HEK293 (cell line): ENCODE measurements at regions not wholly inside any gene's neighbourhood (a gene's known extent, or its start where the extent isn't known, plus 50 kb on each side); places are given as distances from the start of the nearest gene placed in this dataset.

Experiments
- ATF2 ChIP-seq: fragments of 450-650 bp; formaldehyde crosslinking; IDR thresholded peaks from 2 replicates; pipeline ENCODE4 v1.5.1; 2016; ENCODE audit warnings: missing biosample characterization, missing genetic modification characterization, low read depth
- CTCF ChIP-seq: fragments of 450-650 bp; formaldehyde crosslinking; IDR thresholded peaks from 2 replicates; pipeline ENCODE4 v1.5.1; 2016; ENCODE audit warnings: missing biosample characterization, missing genetic modification characterization
- HOXA7 ChIP-seq: sonication (generic); formaldehyde crosslinking; IDR thresholded peaks from 2 replicates; pipeline ENCODE4 v1.8.1; 2022; ENCODE audit warnings: missing genetic modification reagents, borderline replicate concordance
- KLF10 ChIP-seq: fragments of 450-650 bp; IDR thresholded peaks from 2 replicates; pipeline ENCODE4 v1.5.1; 2018; ENCODE audit warnings: missing biosample characterization, mild to moderate bottlenecking, missing genetic modification characterization
- OSR2 ChIP-seq: fragments of 450-650 bp; formaldehyde crosslinking; IDR thresholded peaks from 2 replicates; pipeline ENCODE4 v1.5.1; 2016; ENCODE audit warnings: missing biosample characterization, missing genetic modification characterization
- REST ChIP-seq: fragments of 450-650 bp; formaldehyde crosslinking; IDR thresholded peaks from 2 replicates; pipeline ENCODE4 v1.5.1; 2016; ENCODE audit warnings: missing biosample characterization, missing genetic modification characterization
- SETDB1 ChIP-seq: IDR thresholded peaks from one replicate; pipeline ENCODE4 v1.6.1; 2017; ENCODE audit warnings: mild to moderate bottlenecking, low read length, moderate library complexity, mixed read lengths; ENCODE audit not compliant: insufficient read length
- ZBTB20 ChIP-seq: fragments of 450-650 bp; formaldehyde crosslinking; IDR thresholded peaks from 2 replicates; pipeline ENCODE4 v1.5.1; 2016; ENCODE audit warnings: missing biosample characterization, missing genetic modification characterization
- ZNF18 ChIP-seq: fragments of 450-650 bp; formaldehyde crosslinking; IDR thresholded peaks from 2 replicates; pipeline ENCODE4 v1.5.1; 2016; ENCODE audit warnings: missing biosample characterization, missing genetic modification characterization
- ZNF639 ChIP-seq: fragments of 450-650 bp; formaldehyde crosslinking; IDR thresholded peaks from 2 replicates; pipeline ENCODE4 v1.5.1; 2016; ENCODE audit warnings: missing biosample characterization, missing genetic modification characterization
- ZNF658 ChIP-seq: fragments of 450-650 bp; formaldehyde crosslinking; IDR thresholded peaks from 2 replicates; pipeline ENCODE4; 2016; ENCODE audit warnings: missing biosample characterization, missing genetic modification characterization
- ZNF701 ChIP-seq: fragments of 450-650 bp; formaldehyde crosslinking; IDR thresholded peaks from 2 replicates; pipeline ENCODE4 v1.5.1; 2016; ENCODE audit warnings: missing biosample characterization, missing genetic modification characterization
- ZNF777 ChIP-seq: fragments of 450-650 bp; formaldehyde crosslinking; IDR thresholded peaks from 2 replicates; pipeline ENCODE4 v1.5.1; 2017; ENCODE audit warnings: missing biosample characterization, missing genetic modification characterization, borderline replicate concordance

GRCh38 chr4:18937746-18938145 lies 916.2 kb upstream of the LCORL start:
- TF ChIP-seq KLF10 (no peak), CTCF (tag by site-specific recombination) (no peak), ZNF18 (tag by site-specific recombination) (no peak), ATF2 (tag by site-specific recombination) (no peak), SETDB1 (no peak), ZNF777 (tag by site-specific recombination) (no peak), ZBTB20 (no peak), ZNF701 (no peak), ZNF658 (tag by site-specific recombination) (no peak), REST (no peak), HOXA7 (no peak), ZNF639 (tag by site-specific recombination) (no peak), OSR2 (tag by site-specific recombination) (no peak)
